ENCODE measurements at regions not wholly inside any gene's neighbourhood (a gene's known extent, or its start where the extent isn't known, plus 50 kb on each side); places are given as distances from the start of the nearest gene placed in this dataset.
A peak's percentile ranks its signal among the peaks of the same experiment; 100 is the strongest.

GRCh38 chr12:102781117-102781516 is 135.9 kb downstream of the PAH start:
- peak in 16 of 42 donors; percentile 6 to 48 (median 24) for DNase-seq
- intact Hi-C loops (cut with DNase I), result no loop called here

GRCh38 chr12:102776041-102776440 is 141.0 kb downstream of the PAH start:
- intact Hi-C loops (cut with DNase I), result no loop called here
- no peak for DNase-seq

GRCh38 chr12:102769323-102769916 is 147.6 kb downstream of the PAH start:
- DNase-seq, result peak; percentile 32 to 82 (median 62)
- intact Hi-C loops (cut with DNase I), result no loop called here

GRCh38 chr12:102766961-102767360 is 150.1 kb downstream of the PAH start:
- no peak for DNase-seq
- intact Hi-C loops (cut with DNase I), result no loop called here

GRCh38 chr12:102765736-102766135 is 151.3 kb downstream of the PAH start:
- no peak for DNase-seq
- intact Hi-C loops (cut with DNase I), result no loop called here

- intact Hi-C loops (cut with DNase I), result no loop called here
- DNase-seq, result no peak
Measured at GRCh38 chr12:102763471-102763870, 153.6 kb downstream of the PAH start.

GRCh38 chr12:102763061-102763460 is 154.0 kb downstream of the PAH start:
- DNase-seq, result no peak
- intact Hi-C loops (cut with DNase I), result no loop called here

GRCh38 chr12:102760322-102760721 is 156.7 kb downstream of the PAH start:
- no peak for DNase-seq
- intact Hi-C loops (cut with DNase I), result no loop called here

- intact Hi-C loops (cut with DNase I), result no loop called here
- DNase-seq, result no peak
Measured at GRCh38 chr12:102759466-102759865, 157.6 kb downstream of the PAH start.

- intact Hi-C loops (cut with DNase I), result no loop called here
- DNase-seq, result no peak
Measured at GRCh38 chr12:102757882-102758226, 159.2 kb downstream of the PAH start.

GRCh38 chr12:102757154-102757881 is 159.7 kb downstream of the PAH start:
- no peak for DNase-seq

GRCh38 chr12:102756530-102756929 is 160.5 kb downstream of the PAH start:
- intact Hi-C loops (cut with DNase I), result no loop called here
- DNase-seq, result no peak

More at GRCh38 chr12:102757154-102757881, 159.7 kb downstream of the PAH start:
- intact Hi-C loops (cut with DNase I), result no loop called here

- intact Hi-C loops (cut with DNase I), result no loop called here
- DNase-seq, result no peak
Measured at GRCh38 chr12:102755266-102755665, 161.8 kb downstream of the PAH start.

- intact Hi-C loops (cut with DNase I), result no loop called here
- no peak for DNase-seq
Measured at GRCh38 chr12:102753802-102754201, 163.2 kb downstream of the PAH start.

GRCh38 chr12:102748704-102749103 is 168.3 kb downstream of the PAH start:
- no peak for DNase-seq
- intact Hi-C loops (cut with DNase I), result loop anchor here (10.0 kb wide), 1 partner anchor 554 kb away; the partner anchor contains the start of gene PMCH

- no peak for DNase-seq
- intact Hi-C loops (cut with DNase I), result loop anchor here (10.0 kb wide), 1 partner anchor 552 kb away; the partner anchor contains the start of gene PMCH
Measured at GRCh38 chr12:102746963-102747362, 170.1 kb downstream of the PAH start.

GRCh38 chr12:102745971-102746600 is 171.0 kb downstream of the PAH start:
- no peak for DNase-seq
- intact Hi-C loops (cut with DNase I), result loop anchor here (10.0 kb wide), 1 partner anchor 551 kb away; the partner anchor contains the start of gene PMCH

GRCh38 chr12:102741196-102741595 is 175.8 kb downstream of the PAH start:
- DNase-seq, result no peak
- intact Hi-C loops (cut with DNase I), result loop anchor here (10.0 kb wide), 1 partner anchor 546 kb away; the partner anchor contains the start of gene PMCH

- intact Hi-C loops (cut with DNase I), result loop anchor here (10.0 kb wide), 1 partner anchor 546 kb away; the partner anchor contains the start of gene PMCH
- no peak for DNase-seq
Measured at GRCh38 chr12:102740141-102740955, 176.7 kb downstream of the PAH start.
